Keratinocyte (primary cell): ENCODE measurements at regions not wholly inside any gene's neighbourhood (a gene's known extent, or its start where the extent isn't known, plus 50 kb on each side); places are given as distances from the start of the nearest gene placed in this dataset.

Experiments
- EZH2 ChIP-seq: IDR thresholded peaks from one replicate; pipeline ENCODE4 v1.6.1; 2012; ENCODE audit warnings: inconsistent platforms, mild to moderate bottlenecking, low read length, moderate library complexity
- TF ChIP-seq, protein P1 (sequence below), 3 experiments: IDR thresholded peaks in 1 of 3; conservative IDR thresholded peaks in 1 of 3; optimal IDR thresholded peaks in 1 of 3; 2 replicates in 2 of 3; 3 replicates in 1 of 3; pipeline versions ENCODE3 to v1.5.1; 2011; ENCODE audit warnings: low read length in 3 of 3, mild to moderate bottlenecking in 3 of 3, moderate library complexity in 2 of 3, control low read depth in 1 of 3, inconsistent platforms in 1 of 3; ENCODE audit not compliant: insufficient read depth in 2 of 3; ENCODE audit errors: extremely low read depth in 1 of 3

GRCh38 chr2:156800065-156800653 lies 364.0 kb downstream of the GPD2 start:
- TF ChIP-seq, protein P1, sequence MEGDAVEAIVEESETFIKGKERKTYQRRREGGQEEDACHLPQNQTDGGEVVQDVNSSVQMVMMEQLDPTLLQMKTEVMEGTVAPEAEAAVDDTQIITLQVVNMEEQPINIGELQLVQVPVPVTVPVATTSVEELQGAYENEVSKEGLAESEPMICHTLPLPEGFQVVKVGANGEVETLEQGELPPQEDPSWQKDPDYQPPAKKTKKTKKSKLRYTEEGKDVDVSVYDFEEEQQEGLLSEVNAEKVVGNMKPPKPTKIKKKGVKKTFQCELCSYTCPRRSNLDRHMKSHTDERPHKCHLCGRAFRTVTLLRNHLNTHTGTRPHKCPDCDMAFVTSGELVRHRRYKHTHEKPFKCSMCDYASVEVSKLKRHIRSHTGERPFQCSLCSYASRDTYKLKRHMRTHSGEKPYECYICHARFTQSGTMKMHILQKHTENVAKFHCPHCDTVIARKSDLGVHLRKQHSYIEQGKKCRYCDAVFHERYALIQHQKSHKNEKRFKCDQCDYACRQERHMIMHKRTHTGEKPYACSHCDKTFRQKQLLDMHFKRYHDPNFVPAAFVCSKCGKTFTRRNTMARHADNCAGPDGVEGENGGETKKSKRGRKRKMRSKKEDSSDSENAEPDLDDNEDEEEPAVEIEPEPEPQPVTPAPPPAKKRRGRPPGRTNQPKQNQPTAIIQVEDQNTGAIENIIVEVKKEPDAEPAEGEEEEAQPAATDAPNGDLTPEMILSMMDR (optimal IDR thresholded peaks at IDR 0.05 in 1 of 3, IDR thresholded peaks at IDR 0.05 in 1 of 3, conservative IDR thresholded peaks at IDR 0.05 in 1 of 3; ENCODE audit: extremely low read depth in 1 of 3, insufficient read depth in 2 of 3, low read length in 3 of 3), result no peak
- no peak for TF ChIP-seq EZH2
